ENCODE measurements at regions not wholly inside any gene's neighbourhood (a gene's known extent, or its start where the extent isn't known, plus 50 kb on each side); places are given as distances from the start of the nearest gene placed in this dataset.

DNA sequence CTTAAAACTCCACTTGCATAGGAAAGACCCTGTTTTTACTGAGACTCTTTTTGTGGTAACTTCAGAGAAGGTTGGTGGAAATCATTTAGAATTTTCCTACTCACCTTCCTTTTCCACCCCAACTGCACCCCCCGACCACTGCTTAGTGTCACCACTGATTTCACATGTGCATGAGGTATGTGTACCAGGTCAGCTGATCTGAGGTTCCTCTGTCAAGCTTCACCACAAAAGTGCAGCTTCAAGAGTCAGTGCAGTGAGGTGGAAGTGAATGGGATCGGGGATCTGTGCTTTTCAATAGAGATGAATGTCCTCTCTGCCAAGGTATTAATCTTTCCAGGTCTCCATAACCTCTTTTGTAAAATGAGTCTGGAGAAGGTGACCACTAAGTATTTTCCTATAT is 260.5 kb upstream of the WWC1 start:
- no peak for TF ChIP-seq CTCF (IDR thresholded peaks at IDR 0.05)
- TF ChIP-seq EZH2 (IDR thresholded peaks at IDR 0.05; ENCODE audit: borderline replicate concordance, insufficient read depth, low read depth, low read length, poor library complexity, severe bottlenecking) = no peak
